Raji (cell line): ENCODE measurements at regions not wholly inside any gene's neighbourhood (a gene's known extent, or its start where the extent isn't known, plus 50 kb on each side); places are given as distances from the start of the nearest gene placed in this dataset.

Experiments used
- POLR2A ChIP-seq: IDR thresholded peaks from 2 replicates; pipeline ENCODE4 v1.6.1; 2011; ENCODE audit warnings: low read depth, low read length, control low read depth; ENCODE audit not compliant: insufficient read depth

DNA sequence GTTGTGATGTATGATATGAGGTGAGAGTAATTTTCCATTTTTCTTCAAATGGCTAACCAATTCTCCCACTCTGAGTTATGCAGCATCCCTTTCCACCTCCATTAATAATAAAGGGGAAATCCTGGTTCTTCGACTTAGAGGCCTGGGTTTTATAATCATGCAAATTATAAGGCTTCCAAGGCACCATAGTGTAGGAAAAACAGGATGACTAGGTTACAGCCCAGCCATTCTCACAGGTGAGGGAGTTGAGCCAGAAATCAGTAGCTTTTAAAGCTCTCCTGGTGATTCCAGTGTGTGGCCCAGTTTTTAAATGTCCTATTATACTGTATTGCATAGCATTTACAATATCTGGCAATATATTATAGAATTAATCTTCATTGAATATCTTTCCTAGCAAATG, 203.1 kb downstream of the ARHGEF9 start:
- no peak for TF ChIP-seq POLR2A

DNA sequence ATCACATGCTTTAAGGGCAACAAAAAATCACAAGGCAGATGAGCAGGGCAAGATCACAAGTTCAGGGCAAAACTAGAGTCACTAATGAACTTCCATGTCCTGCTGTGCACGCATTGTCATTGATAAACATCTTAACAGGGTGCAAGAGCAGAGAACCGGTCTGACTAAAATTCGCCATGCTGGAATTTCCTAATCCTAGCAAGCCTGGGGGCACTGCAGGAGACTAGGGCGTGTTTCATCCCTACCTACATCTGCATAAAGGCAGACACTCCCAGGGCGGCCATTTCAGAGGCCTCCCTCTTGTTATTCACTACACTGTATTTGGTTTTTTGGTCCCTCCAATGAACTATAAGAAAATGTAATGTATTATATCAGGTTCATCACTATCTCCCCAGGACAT, 203.6 kb downstream of the ARHGEF9 start:
- no peak for TF ChIP-seq POLR2A

DNA sequence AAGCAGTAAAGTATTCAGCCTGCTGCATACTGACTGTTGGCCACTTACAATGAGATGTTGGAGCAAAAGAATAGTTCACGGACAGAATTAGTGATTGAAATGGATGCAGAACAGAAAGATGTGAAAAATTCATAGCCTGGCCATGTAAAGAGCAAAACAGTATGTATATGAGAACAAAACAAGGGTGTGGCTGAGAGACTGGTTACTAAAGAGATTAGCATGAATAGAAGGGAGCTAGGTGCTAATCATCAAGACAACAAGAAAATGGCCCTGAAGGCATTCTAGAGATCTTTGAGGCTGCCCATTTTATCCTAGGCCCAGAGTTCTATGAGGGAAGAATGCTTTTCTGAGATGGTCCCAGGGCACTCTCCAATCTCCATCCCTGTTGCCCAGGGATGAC, 208.5 kb downstream of the ARHGEF9 start:
- TF ChIP-seq POLR2A, result no peak

DNA sequence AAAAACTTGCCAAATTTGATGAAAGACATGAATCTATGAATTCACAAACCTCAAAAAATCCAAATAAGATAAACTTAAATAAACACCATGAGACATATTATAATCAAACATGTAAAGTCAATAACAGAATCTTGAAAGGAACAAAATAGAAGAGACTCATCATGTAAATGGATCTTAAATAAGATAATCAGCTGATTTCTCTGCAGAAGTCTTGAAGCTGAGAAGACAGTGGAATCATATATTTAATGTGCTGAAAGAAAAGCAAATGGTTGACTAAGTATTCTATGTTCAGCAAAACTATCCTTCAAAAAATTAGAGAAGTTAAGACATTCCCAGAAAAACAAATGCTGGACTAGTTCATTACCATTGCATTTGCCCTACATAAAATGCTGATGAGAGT, 215.7 kb upstream of the SPIN4 start:
- no peak for TF ChIP-seq POLR2A

DNA sequence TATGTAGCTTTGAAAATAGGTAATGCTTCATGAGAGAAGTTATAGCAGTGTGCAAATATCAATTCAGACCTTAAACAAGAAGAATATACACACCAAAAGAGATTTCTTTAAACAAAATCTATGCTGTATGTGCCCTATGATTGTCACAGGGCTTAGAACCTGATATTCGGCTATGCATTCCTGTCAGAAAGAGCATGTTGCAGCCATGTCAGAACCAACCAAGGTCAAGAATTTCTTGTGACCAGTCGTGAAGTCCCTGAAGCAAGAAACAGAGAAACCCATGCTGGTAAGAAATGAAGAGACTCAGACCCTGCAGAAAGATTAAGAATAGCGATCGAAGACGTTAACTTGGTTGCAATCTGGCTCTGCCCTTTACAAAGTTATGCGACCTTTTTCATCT, 210.3 kb upstream of the SPIN4 start:
- no peak for TF ChIP-seq POLR2A

DNA sequence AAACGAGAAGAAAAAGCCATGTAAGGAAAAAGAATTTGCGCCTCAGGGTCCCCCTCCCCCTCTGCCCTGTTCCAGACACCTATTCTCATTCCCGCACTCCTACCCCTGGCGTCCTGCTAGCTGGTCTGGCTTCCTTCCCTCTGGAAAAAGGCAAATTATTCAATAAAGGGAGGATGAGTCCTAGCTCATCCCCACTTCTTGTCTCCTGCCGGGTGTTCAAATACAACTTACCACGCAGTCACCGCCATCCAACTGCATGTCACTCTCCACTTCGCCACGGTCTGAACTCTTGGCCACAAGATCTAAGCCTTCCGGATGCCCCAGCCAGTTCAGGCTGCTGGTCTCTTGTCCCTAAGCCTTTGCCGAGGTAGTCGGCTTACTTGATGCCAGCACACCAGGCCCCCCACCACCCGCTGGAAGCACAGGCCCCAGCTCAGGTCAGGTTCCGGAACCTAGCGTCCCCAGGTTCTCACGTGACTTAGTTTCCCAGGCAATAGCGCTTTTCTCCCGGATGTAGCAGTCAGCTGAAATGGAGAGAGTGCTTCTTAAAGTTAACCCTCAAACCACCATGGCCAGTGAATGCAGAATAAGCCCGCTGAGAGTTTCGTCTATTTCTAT, 209.6 kb upstream of the SPIN4 start:
- TF ChIP-seq POLR2A, result peak; percentile 48

DNA sequence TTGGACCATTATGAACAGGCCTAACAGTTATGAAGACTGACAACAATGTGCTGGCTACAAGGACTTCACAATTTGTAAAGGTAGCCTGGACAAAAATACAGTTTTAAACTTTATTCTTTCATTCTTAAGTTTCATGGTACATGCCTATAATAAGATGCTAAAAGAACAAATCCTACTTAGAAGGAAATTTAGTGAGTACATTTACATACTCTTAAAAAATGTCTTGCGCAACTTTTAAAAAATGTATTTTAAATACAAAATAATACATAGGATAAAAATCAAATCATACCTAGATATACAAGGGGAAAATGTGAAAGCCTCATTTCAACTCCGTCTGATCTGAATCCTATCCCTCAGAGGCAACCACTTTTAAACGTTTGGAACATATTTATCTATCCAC, 200.7 kb upstream of the SPIN4 start:
- no peak for TF ChIP-seq POLR2A

DNA sequence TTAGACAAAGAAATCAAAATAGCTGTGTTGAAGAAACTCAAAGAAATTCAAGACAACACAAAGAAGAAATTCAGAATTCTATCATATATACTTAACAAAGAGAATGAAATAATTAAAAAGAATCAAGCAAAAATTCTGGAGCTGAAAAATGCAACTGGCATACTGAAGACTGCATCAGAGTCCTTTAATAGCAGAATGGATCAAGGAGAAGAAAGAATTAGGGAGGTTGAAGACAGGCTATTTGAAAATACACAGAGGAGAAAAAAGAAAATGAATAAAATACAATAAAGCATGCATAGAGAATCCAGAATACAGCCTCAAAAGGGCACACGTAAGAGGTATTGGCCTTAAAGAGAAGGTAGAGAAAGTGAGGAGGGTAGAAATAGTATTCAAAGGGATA, 179.5 kb upstream of the SPIN4 start:
- TF ChIP-seq POLR2A, result no peak

DNA sequence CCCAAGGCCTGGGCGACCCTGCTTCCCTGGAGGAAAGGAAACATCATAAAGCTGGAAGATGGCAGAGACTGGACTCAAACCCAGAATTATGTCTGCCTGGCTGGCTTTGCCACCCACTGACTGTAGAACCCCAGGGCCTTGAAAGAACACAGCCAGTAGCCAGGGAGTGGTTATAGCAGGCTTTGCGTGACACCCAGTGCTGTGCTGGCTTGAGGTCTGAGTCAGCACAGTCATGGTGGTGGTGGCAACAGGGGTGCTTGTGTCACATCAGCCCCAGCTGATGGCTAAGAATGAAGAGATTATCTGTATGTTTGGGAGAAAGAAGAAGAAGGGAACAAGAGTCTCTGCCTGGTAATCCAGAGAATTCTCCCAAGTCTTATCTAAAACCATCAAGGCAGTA, 178.8 kb upstream of the SPIN4 start:
- TF ChIP-seq POLR2A, result no peak

DNA sequence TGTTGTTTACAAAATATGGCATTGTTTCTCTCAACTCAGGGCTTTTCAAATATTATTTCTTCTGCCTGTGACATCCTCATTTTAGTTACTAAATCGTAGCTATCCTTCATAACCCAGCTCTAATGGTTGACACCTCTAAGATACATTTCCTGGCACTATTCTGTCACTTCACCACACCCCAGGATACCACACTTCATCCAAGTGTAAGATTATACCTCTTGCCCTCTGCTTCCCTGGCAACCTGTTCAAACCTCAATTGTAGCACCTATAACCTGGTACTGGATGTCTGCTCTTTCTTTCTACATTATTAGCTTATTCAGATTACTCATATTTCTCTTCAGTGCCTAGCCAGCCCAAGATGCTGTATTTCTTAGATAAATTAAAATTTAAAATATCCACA, 175.7 kb upstream of the SPIN4 start:
- no peak for TF ChIP-seq POLR2A

DNA sequence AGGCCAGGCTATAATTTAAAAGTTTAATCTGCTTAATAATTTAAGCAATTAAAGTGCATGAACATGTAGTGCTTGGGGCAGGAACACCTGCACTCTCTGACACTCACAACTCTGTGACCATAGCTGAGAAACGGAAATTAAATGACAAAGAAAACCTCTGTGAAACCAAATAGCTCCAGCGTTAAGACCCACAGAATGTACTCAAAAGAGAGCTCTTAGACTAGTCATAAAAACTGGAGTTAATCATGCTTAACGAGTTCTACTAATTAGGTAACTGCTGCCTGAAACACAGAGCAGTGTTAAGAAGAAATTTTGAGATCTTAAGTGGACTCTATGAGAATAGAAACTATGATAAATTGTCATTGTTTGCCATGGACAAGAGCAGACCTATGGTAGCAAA, 174.4 kb upstream of the SPIN4 start:
- no peak for TF ChIP-seq POLR2A

DNA sequence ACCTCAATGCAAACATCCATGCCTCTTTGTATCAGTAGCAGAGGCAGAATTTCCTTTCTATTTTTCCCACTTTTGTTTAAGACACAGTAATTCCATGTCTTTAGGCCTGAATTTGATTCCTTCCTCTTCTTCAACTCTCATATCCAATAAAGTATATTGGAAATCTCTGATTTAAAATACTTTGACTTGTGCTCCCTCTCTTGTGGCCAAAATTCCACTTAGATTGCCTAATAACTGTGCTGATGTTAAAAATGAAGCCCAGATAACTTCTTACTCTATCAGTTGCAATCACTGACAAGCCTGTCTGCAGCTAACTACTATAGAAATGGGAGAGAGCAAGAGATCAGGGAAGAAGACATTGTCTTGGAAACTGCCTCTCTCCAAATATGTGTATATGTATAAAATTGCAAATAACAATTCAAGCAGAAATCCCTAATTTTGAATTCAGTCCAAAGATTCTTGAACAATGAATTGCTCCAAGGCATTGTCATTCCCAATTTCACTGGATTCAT, 163.5 kb upstream of the SPIN4 start:
- TF ChIP-seq POLR2A, result no peak

DNA sequence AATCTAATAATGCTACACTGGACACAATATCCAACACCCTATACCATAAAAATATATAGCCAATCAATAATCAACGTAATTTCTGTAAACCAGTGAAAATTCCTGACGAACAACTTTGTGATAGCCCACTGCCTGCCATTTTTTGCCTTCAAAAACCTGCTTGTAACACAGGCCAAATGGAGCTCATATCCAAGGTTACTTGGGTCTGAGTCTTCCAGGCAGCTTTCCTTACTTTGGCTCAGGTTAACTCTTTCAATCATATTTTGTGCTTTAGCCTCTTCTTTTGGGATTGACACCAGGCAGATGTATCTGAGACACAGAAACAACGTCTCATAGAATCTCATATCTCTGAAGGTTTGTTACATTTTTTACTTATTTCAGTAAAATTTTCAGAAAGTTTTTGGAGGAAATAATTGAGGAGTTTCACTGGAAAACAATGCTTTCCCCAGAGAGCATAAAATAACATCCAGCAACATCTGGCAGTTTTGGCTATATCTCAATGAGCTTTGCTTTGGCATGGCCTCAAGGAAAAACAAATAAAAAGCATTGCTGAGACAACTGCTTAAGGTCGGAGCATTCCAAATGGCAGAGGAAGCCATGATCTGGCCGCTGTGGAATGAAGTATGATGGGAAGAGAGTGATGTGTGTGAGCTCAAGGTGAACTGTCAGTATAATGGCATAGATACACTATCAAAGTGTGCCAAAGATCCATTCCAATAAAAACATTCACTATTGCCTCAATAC, 162.9 kb upstream of the SPIN4 start:
- no peak for TF ChIP-seq POLR2A

DNA sequence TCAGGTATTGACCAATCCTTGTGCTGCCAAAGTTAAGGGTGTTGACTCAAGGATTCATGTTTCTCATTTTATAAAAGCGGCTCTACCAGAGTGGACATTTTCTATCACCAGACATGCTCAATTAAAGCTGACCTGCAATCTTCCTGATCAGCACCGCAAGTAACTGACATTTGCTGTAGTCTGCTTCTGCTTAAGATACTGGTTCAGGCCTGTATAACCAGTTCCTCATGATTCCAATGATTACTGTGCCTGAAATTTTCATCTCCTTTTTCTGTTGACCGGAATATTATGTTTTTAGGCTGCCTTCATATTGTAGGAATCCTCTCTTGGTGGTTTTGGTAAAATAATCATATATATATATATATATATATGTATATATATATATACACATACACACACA, 160.2 kb upstream of the SPIN4 start:
- no peak for TF ChIP-seq POLR2A

DNA sequence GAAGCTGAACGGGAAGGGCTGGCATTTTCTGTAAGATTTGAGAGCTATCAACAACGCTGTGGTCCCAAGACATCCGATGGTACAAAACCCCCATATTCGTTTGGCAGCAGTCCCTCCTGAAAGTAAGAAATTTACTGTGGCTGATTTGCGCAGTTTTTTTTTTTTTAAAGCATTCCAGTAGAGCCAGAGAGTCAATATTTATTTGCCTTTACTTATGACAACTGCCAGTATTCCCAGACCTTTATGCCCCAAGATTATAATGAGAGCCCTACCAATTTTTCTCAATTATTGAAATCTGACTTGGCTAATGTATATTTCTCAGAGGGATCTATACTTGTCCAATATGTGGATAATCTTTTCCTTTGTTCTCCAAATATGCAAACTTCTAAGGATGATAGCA, 157.5 kb upstream of the SPIN4 start:
- no peak for TF ChIP-seq POLR2A

DNA sequence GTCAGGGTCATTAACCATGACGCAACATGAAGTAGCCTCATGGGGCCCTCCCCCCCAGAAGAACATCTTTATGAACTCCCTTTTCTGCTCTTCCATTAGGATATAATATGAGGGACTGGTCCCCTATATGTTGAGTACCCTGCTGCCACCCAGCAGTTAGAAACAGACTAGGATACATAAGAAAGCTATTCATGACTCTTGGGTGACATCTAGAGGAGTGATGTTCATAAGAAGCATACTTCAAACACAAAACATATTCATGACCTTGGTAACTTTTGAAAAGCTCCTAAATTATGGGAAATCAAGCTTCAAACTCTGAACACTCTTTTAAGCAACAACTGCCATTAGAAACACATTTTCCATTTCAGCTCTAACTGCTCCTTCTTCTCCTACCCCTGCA, 155.2 kb upstream of the SPIN4 start:
- no peak for TF ChIP-seq POLR2A

DNA sequence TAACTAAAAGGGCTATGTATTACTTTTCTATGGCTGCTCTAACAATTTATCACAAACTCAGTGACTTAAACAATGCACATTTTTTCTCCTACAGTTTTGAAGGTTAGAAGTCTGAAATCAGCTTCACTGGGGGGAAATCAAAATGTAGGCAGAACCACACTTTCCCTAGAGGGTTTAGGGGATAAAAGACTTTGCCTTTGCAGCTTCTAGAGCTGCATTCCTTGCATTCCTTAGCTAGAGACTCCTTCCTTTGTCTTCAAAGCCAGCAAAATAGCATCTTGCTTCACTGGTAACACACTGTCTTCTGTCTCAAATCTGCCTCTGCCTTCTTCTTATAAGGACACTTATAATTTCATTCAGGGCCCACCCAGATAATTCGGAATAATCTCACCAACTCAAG, 152.4 kb upstream of the SPIN4 start:
- TF ChIP-seq POLR2A, result no peak
